ENCODE measurements at regions not wholly inside any gene's neighbourhood (a gene's known extent, or its start where the extent isn't known, plus 50 kb on each side); places are given as distances from the start of the nearest gene placed in this dataset.

DNA sequence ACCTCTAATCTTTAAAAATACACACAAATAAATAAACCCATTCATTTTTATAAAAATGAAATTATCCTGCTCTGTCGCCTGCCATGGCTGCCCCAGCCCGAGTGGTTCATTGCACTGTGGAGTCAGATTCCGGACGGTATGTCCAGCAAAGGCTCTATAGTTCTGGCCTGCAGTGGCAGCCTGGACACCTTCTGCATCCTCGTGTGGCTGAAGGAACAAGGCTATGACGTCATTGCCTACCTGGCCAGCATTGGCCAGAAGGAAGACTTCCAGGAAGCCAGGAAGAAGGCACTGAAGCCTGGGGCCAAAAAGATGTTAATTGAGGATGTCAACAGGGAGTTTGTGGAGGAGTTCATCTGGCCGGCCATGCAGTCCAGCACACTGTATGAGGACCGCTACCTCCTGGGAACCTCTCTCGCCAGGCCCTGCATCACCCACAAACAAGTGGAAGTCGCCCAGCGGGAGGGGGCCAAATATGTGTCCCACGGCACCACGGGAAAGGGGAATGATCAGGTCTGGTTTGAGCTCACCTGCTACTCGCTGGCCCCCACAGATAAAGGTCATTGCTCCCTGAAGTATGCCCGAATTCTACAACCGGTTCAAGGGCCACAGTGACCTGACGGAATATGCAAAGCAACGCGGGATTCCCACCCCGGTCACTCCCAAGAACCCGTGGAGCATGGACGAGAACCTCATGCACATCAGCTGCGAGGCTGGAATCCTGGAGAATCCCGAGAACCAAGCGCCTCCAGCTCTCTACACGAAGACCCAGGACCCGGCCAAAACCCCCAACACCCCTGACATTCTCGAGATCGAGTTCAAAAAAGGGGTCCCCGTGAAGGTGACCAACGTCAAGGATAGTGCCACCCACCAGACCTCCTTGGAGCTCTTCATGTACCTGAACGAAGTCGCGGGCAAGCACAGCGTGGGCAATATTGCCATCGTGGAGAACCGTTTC lies 158.2 kb upstream of the GUCY1A2 start:
- Histone ChIP-seq H3K4me1 (ENCODE audit: insufficient read depth, low read length) (no peaks in the 10 kb centered on the region), H3K27ac (ENCODE audit: low read length) (no peak overlapping the region), H3K79me2 (ENCODE audit: insufficient read depth, low read length) (no peaks in the 10 kb centered on the region), H3K36me3 (ENCODE audit: insufficient read depth, low read length) (no peaks in the 10 kb centered on the region), H4K20me1 (ENCODE audit: insufficient read depth, low read length) (no peaks in the 10 kb centered on the region), H3K9ac (ENCODE audit: low read depth, low read length) (no peak overlapping the region), H3K4me2 (ENCODE audit: insufficient read depth, low read length) (no peak overlapping the region), H3K27me3 (ENCODE audit: insufficient read depth, low read length, poor library complexity) (no peaks in the 10 kb centered on the region), H2AFZ (ENCODE audit: low read depth, low read length) (no peak overlapping the region), H3K4me3 (ENCODE audit: low read depth in 1 of 2, low read length in 2 of 2) (no peak overlapping the region), H3K9me3 (ENCODE audit: insufficient read depth, low read length, severe bottlenecking) (peaks cover 5% of the 10 kb centered on the region)
- no peak for TF ChIP-seq EZH2 (IDR thresholded peaks at IDR 0.05; ENCODE audit: borderline replicate concordance, low read depth, low read length, severe bottlenecking)
- TF ChIP-seq, protein P1, sequence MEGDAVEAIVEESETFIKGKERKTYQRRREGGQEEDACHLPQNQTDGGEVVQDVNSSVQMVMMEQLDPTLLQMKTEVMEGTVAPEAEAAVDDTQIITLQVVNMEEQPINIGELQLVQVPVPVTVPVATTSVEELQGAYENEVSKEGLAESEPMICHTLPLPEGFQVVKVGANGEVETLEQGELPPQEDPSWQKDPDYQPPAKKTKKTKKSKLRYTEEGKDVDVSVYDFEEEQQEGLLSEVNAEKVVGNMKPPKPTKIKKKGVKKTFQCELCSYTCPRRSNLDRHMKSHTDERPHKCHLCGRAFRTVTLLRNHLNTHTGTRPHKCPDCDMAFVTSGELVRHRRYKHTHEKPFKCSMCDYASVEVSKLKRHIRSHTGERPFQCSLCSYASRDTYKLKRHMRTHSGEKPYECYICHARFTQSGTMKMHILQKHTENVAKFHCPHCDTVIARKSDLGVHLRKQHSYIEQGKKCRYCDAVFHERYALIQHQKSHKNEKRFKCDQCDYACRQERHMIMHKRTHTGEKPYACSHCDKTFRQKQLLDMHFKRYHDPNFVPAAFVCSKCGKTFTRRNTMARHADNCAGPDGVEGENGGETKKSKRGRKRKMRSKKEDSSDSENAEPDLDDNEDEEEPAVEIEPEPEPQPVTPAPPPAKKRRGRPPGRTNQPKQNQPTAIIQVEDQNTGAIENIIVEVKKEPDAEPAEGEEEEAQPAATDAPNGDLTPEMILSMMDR (IDR thresholded peaks at IDR 0.05; ENCODE audit: borderline replicate concordance, extremely low read depth, low read length, poor library complexity, severe bottlenecking): no peak
- ATAC-seq (ENCODE audit: insufficient read depth, low read depth): no peak
- DNase-seq: no peak

DNA sequence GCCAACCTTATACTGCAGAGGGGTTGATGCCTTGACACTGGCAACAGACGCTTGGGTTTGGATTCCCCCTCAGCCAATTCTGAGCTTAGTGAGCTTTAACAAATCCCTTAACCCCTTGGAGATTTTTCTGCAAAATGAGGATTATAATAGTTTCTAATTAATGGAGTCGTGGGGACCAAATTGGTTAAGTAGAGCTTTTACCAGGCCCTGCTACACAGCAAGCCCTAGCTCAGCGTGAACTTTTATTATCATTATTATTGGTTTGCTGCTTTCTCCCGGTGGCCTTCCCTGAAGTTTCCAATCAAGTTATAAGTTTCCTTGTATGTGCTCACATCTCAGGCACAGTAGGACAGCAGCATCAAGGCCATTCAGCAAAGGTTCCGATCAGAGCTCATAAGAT lies 156.6 kb upstream of the GUCY1A2 start:
- Histone ChIP-seq H3K79me2 (ENCODE audit: insufficient read depth, low read length) (no peaks in the 10 kb centered on the region), H3K4me1 (ENCODE audit: insufficient read depth, low read length) (no peaks in the 10 kb centered on the region), H4K20me1 (ENCODE audit: insufficient read depth, low read length) (no peaks in the 10 kb centered on the region), H3K36me3 (ENCODE audit: insufficient read depth, low read length) (no peaks in the 10 kb centered on the region), H2AFZ (ENCODE audit: low read depth, low read length) (no peak overlapping the region), H3K9me3 (ENCODE audit: insufficient read depth, low read length, severe bottlenecking) (peaks cover 5% of the 10 kb centered on the region), H3K27me3 (ENCODE audit: insufficient read depth, low read length, poor library complexity) (no peaks in the 10 kb centered on the region), H3K9ac (ENCODE audit: low read depth, low read length) (no peak overlapping the region), H3K4me2 (ENCODE audit: insufficient read depth, low read length) (no peak overlapping the region), H3K27ac (ENCODE audit: low read length) (no peak overlapping the region), H3K4me3 (ENCODE audit: low read depth in 1 of 2, low read length in 2 of 2) (no peak overlapping the region)
- TF ChIP-seq, protein P1 (IDR thresholded peaks at IDR 0.05; ENCODE audit: borderline replicate concordance, extremely low read depth, low read length, poor library complexity, severe bottlenecking): no peak
- no peak for TF ChIP-seq EZH2 (IDR thresholded peaks at IDR 0.05; ENCODE audit: borderline replicate concordance, low read depth, low read length, severe bottlenecking)
- ATAC-seq (ENCODE audit: insufficient read depth, low read depth) (no peak), DNase-seq (no peak)

DNA sequence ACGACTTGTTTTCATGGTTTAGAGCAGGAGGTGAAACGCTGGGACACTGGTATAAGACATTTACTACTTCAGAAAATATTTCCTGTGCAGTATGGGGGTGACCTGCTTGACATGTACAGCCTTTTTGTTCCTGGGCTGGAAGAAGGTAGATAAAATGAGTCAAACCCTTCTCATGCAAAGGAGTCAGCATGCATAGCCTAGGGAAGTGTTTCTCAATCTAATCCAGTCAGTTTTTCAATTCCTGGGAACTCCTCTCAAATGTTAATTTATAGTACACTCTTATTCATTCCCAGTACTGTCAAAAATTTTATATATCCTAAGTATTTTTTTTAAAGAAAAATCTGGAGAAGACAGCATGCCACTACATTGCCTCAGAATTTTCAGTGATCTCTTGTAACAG lies 154.7 kb upstream of the GUCY1A2 start:
- no peak overlapping the region for H3K4me2 ChIP-seq (ENCODE audit: insufficient read depth, low read length)
- no peak overlapping the region for H3K9ac ChIP-seq (ENCODE audit: low read depth, low read length)
- H3K9me3 ChIP-seq (ENCODE audit: insufficient read depth, low read length, severe bottlenecking): peaks cover 5% of the 10 kb centered on the region
- no peaks in the 10 kb centered on the region for H3K4me1 ChIP-seq (ENCODE audit: insufficient read depth, low read length)
- no peaks in the 10 kb centered on the region for H3K36me3 ChIP-seq (ENCODE audit: insufficient read depth, low read length)
- no peak for TF ChIP-seq EZH2 (IDR thresholded peaks at IDR 0.05; ENCODE audit: borderline replicate concordance, low read depth, low read length, severe bottlenecking)
- TF ChIP-seq, protein P1 (IDR thresholded peaks at IDR 0.05; ENCODE audit: borderline replicate concordance, extremely low read depth, low read length, poor library complexity, severe bottlenecking): no peak
- ATAC-seq (ENCODE audit: insufficient read depth, low read depth) (no peak), DNase-seq (no peak)
- no peaks in the 10 kb centered on the region for H3K27me3 ChIP-seq (ENCODE audit: insufficient read depth, low read length, poor library complexity)
- H3K79me2 ChIP-seq (ENCODE audit: insufficient read depth, low read length): no peaks in the 10 kb centered on the region
- no peak overlapping the region for H3K4me3 ChIP-seq (ENCODE audit: low read depth in 1 of 2, low read length in 2 of 2)
- H3K27ac ChIP-seq (ENCODE audit: low read length): no peak overlapping the region
- no peak overlapping the region for H2AFZ ChIP-seq (ENCODE audit: low read depth, low read length)
- no peaks in the 10 kb centered on the region for H4K20me1 ChIP-seq (ENCODE audit: insufficient read depth, low read length)
